K562 (cell line): ENCODE measurements at regions not wholly inside any gene's neighbourhood (a gene's known extent, or its start where the extent isn't known, plus 50 kb on each side); places are given as distances from the start of the nearest gene placed in this dataset.

ENCODE experiments used
- CBFA2T3 ChIP-seq: fragments of 450-650 bp; IDR thresholded peaks from 2 replicates; pipeline ENCODE4 v1.6.1; 2017
- MAFK ChIP-seq: IDR thresholded peaks from 2 replicates; pipeline ENCODE4 v1.6.1; 2011; ENCODE audit warnings: low read length, improper control_type of control experiment
- MCM5 ChIP-seq: fragments of 450-650 bp; IDR thresholded peaks from 2 replicates; pipeline ENCODE4 v1.6.1; 2016; ENCODE audit warnings: low read depth
- SOX6 ChIP-seq: fragments of 450-650 bp; IDR thresholded peaks from 2 replicates; pipeline ENCODE4 v1.6.1; 2014; ENCODE audit warnings: mild to moderate bottlenecking
- SPI1 ChIP-seq: IDR thresholded peaks from 2 replicates; pipeline ENCODE4 v1.6.1; 2011; ENCODE audit warnings: low read depth, low read length, control low read depth, borderline replicate concordance
- STAT5A ChIP-seq: IDR thresholded peaks from 2 replicates; pipeline ENCODE4 v1.6.1; 2012; ENCODE audit warnings: low read length, inconsistent platforms, borderline replicate concordance
- ZEB2 ChIP-seq: fragments of 450-650 bp; IDR thresholded peaks from 2 replicates; pipeline ENCODE4 v1.6.1; 2016
- ZNF3 ChIP-seq: fragments of 250-450 bp; sonication (Bioruptor Pico); IDR thresholded peaks from 2 replicates; pipeline ENCODE4 v1.5.0; 2021; ENCODE audit warnings: mild to moderate bottlenecking, moderate library complexity
- TF ChIP-seq, protein P1 (sequence below): sonication (generic); formaldehyde crosslinking; IDR thresholded peaks from 2 replicates; pipeline ENCODE4 v1.8.0; 2022; ENCODE audit warnings: mild to moderate bottlenecking, missing genetic modification reagents
- TF ChIP-seq, protein P2 (sequence below), 2 experiments: fragments of 450-650 bp in 1 of 2; IDR thresholded peaks; 2 replicates each; pipeline ENCODE4 v1.6.1; 2011 to 2017; ENCODE audit warnings: low read depth in 2 of 2, antibody characterized with exemption in 1 of 2, borderline replicate concordance in 1 of 2, low read length in 1 of 2, mild to moderate bottlenecking in 1 of 2, mixed read lengths in 1 of 2; ENCODE audit not compliant: control insufficient read depth in 1 of 2

DNA sequence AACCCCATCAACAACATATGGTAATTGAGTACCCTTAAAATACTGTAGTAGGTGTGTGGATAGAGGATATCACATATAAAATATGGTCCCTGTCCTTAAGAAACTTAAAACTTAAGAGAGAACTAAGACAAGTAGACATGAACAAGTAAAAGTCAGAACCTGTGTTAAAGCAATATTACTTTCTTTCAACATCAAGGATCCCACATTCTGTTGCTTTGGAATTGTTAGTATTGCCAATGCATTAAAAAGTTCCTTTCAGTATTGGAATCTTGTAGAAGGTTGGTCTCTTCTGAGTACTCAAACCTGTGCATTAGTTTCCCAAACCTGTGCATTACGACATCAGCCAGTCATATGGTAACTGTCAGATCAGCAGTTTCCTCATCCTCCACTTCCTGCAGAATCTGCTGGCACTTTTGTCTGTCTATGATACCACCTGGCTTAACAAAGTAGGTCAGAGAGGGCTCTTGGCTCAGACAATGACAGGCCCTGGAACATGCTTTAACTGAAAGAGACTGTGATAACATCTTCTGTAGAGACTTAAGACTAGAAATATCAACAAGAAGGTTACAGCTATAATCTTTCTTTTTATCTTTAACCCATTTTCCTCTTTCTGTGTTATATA, 56.5 kb downstream of the CCDC71L start (continued):
- TF ChIP-seq MAFK (peak; percentile 91), MCM5 (no peak), SPI1 (peak; percentile 9; the same call in 1 of the 2 replicates), ZNF3 (CRISPR knock-in tag) (no peak), SOX6 (peak; percentile 78), STAT5A (no peak), ZEB2 (0 out of 2 replicates have a peak, but pooled peaks have one; percentile 44), CBFA2T3 (peak; percentile 25)
- TF ChIP-seq, protein P1, sequence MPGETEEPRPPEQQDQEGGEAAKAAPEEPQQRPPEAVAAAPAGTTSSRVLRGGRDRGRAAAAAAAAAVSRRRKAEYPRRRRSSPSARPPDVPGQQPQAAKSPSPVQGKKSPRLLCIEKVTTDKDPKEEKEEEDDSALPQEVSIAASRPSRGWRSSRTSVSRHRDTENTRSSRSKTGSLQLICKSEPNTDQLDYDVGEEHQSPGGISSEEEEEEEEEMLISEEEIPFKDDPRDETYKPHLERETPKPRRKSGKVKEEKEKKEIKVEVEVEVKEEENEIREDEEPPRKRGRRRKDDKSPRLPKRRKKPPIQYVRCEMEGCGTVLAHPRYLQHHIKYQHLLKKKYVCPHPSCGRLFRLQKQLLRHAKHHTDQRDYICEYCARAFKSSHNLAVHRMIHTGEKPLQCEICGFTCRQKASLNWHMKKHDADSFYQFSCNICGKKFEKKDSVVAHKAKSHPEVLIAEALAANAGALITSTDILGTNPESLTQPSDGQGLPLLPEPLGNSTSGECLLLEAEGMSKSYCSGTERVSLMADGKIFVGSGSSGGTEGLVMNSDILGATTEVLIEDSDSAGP, result no peak
- TF ChIP-seq, protein P2, sequence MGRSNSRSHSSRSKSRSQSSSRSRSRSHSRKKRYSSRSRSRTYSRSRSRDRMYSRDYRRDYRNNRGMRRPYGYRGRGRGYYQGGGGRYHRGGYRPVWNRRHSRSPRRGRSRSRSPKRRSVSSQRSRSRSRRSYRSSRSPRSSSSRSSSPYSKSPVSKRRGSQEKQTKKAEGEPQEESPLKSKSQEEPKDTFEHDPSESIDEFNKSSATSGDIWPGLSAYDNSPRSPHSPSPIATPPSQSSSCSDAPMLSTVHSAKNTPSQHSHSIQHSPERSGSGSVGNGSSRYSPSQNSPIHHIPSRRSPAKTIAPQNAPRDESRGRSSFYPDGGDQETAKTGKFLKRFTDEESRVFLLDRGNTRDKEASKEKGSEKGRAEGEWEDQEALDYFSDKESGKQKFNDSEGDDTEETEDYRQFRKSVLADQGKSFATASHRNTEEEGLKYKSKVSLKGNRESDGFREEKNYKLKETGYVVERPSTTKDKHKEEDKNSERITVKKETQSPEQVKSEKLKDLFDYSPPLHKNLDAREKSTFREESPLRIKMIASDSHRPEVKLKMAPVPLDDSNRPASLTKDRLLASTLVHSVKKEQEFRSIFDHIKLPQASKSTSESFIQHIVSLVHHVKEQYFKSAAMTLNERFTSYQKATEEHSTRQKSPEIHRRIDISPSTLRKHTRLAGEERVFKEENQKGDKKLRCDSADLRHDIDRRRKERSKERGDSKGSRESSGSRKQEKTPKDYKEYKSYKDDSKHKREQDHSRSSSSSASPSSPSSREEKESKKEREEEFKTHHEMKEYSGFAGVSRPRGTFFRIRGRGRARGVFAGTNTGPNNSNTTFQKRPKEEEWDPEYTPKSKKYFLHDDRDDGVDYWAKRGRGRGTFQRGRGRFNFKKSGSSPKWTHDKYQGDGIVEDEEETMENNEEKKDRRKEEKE (IDR thresholded peaks at IDR 0.05; ENCODE audit: borderline replicate concordance in 1 of 2, control insufficient read depth in 1 of 2, low read depth in 2 of 2, low read length in 1 of 2), result no peak
- TF ChIP-seq, all 486 proteins: peak for 44
